Heart left ventricle (tissue), 13 donors: ENCODE measurements at regions not wholly inside any gene's neighbourhood (a gene's known extent, or its start where the extent isn't known, plus 50 kb on each side); places are given as distances from the start of the nearest gene placed in this dataset.

Experiments
- POLR2A ChIP-seq, 2 donors: fragments of 450-650 bp; IDR thresholded peaks; one replicate each; pipeline ENCODE4 v1.6.1; 2017; ENCODE audit warnings: antibody characterized with exemption in 2 of 2, mild to moderate bottlenecking in 2 of 2, moderate library complexity in 2 of 2
- TF ChIP-seq, protein P1 (sequence below), 12 donors: fragments of 200-600 bp; sonication (generic) in 4 of 12; IDR thresholded peaks; one replicate each; pipeline versions ENCODE4 v1.5.0 to v1.8.0; 2018 to 2022; ENCODE audit warnings: antibody characterized with exemption in 12 of 12, mild to moderate bottlenecking in 5 of 12
- donor health status: ischemic (EF 13 %, LVEDD 7.1; RV severe dilation, severe dysfunction).
- donor health status: DM: no; HTN: yes; CAD: no.
- donor health status: DM: no; HTN: no; CAD: no.
- donor health status: ischemic (EF 25% LVEDD 6.9; RV normal size, moderate dysfunction).
- donor health status: ischemic (EF 25% LVEDD 5.7; RV mildly dilated, moderate dysfunction).
- donor health status: ischemic (EF 35%, LVEDD 5.7; RV mildly dilated, moderate dysfunction).
- donor health status: nonischemic (EF 11% LVEDD 7.7; RV severe dilation, severe dysfunction).
- donor health status: DM: yes; HTN: yes; CAD: no.
- donor health status: PGD.
- donor health status: ischemic (EF 29% LVEDD 5.4; RV normal size, mild dysfunction).
- donor health status: nonischemic (EF 23%, LVEDD 6.1; RV moderate dilation, normal function).

- TF ChIP-seq, protein P1, sequence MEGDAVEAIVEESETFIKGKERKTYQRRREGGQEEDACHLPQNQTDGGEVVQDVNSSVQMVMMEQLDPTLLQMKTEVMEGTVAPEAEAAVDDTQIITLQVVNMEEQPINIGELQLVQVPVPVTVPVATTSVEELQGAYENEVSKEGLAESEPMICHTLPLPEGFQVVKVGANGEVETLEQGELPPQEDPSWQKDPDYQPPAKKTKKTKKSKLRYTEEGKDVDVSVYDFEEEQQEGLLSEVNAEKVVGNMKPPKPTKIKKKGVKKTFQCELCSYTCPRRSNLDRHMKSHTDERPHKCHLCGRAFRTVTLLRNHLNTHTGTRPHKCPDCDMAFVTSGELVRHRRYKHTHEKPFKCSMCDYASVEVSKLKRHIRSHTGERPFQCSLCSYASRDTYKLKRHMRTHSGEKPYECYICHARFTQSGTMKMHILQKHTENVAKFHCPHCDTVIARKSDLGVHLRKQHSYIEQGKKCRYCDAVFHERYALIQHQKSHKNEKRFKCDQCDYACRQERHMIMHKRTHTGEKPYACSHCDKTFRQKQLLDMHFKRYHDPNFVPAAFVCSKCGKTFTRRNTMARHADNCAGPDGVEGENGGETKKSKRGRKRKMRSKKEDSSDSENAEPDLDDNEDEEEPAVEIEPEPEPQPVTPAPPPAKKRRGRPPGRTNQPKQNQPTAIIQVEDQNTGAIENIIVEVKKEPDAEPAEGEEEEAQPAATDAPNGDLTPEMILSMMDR (IDR thresholded peaks at IDR 0.05), result no peak
- no peak for TF ChIP-seq POLR2A (IDR thresholded peaks at IDR 0.05)
Observed at GRCh38 chr3:55245351-55245750, 241.8 kb downstream of the WNT5A start.
